GM12872 (cell line): ENCODE measurements at regions not wholly inside any gene's neighbourhood (a gene's known extent, or its start where the extent isn't known, plus 50 kb on each side); places are given as distances from the start of the nearest gene placed in this dataset.

Experiments
- TF ChIP-seq, protein P1 (sequence below): IDR thresholded peaks from 3 replicates; pipeline ENCODE4 v1.5.1; 2011; ENCODE audit warnings: low read depth, mild to moderate bottlenecking, low read length, moderate library complexity; ENCODE audit not compliant: insufficient read depth

GRCh38 chr1:199522338-199522737, 505.2 kb upstream of the NR5A2 start:
- TF ChIP-seq, protein P1, sequence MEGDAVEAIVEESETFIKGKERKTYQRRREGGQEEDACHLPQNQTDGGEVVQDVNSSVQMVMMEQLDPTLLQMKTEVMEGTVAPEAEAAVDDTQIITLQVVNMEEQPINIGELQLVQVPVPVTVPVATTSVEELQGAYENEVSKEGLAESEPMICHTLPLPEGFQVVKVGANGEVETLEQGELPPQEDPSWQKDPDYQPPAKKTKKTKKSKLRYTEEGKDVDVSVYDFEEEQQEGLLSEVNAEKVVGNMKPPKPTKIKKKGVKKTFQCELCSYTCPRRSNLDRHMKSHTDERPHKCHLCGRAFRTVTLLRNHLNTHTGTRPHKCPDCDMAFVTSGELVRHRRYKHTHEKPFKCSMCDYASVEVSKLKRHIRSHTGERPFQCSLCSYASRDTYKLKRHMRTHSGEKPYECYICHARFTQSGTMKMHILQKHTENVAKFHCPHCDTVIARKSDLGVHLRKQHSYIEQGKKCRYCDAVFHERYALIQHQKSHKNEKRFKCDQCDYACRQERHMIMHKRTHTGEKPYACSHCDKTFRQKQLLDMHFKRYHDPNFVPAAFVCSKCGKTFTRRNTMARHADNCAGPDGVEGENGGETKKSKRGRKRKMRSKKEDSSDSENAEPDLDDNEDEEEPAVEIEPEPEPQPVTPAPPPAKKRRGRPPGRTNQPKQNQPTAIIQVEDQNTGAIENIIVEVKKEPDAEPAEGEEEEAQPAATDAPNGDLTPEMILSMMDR = no peak

DNA sequence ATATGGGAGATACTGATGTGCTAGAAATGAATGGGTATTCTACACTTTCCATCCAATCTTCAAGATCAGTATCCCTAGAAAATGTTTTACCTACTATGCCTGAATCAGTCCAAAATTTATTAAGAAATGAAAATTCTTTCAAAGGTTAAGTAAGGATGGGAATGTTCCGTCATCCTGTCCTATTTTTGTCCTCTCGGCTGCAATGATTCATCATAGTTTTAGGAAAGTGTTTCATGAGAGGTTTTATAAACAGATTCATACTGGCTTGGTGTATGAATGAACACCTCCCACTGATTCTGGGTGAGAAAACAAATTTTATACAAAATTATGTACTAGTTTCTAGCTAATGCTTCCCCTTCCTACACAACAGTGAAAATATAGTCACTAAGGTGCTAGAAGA, 504.6 kb upstream of the NR5A2 start:
- TF ChIP-seq, protein P1 = no peak

DNA sequence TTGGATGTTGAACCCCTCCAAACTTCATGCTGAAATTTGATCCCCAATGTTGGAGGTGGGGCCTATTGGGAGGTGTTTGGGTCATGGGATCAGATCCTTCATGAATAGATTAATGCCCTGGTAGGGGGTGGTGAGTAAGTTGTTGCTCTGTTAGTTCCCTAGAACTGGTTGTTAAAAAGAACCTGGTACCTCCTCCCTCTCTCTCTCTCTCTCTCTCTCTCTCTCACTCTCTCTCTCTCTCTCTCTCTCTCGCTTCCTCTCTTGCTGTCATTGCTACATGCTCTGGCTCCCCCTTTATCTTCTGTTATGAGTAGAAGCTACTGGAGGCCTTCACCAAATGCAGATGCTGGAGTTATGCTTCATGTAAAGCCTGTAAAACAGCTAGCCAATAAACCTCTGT, 498.2 kb upstream of the NR5A2 start:
- TF ChIP-seq, protein P1 = no peak

DNA sequence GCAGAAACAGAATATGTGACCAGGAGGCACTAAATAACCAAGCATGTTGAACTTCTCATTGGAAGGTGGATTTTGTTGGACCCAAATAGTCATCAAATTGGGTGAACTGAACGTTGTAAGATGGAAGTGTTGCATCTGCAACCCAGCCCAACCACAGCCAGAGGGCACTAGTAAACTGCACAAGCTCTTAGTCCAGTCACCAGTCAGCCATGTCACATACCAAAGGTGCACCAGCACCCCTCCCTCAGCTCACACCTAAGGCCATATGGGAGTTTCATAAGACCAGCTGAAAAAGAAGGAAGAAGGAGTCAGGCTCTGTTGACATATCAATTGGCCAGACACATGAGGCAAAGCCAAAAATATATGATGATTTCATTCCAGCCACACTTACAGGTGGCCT, 481.7 kb upstream of the NR5A2 start:
- TF ChIP-seq, protein P1 = peak; percentile 46

- TF ChIP-seq, protein P1 = no peak
Measured at GRCh38 chr1:199546323-199546722, 481.2 kb upstream of the NR5A2 start.

- TF ChIP-seq, protein P1 = no peak
Measured at GRCh38 chr1:199549421-199549820, 478.1 kb upstream of the NR5A2 start.

DNA sequence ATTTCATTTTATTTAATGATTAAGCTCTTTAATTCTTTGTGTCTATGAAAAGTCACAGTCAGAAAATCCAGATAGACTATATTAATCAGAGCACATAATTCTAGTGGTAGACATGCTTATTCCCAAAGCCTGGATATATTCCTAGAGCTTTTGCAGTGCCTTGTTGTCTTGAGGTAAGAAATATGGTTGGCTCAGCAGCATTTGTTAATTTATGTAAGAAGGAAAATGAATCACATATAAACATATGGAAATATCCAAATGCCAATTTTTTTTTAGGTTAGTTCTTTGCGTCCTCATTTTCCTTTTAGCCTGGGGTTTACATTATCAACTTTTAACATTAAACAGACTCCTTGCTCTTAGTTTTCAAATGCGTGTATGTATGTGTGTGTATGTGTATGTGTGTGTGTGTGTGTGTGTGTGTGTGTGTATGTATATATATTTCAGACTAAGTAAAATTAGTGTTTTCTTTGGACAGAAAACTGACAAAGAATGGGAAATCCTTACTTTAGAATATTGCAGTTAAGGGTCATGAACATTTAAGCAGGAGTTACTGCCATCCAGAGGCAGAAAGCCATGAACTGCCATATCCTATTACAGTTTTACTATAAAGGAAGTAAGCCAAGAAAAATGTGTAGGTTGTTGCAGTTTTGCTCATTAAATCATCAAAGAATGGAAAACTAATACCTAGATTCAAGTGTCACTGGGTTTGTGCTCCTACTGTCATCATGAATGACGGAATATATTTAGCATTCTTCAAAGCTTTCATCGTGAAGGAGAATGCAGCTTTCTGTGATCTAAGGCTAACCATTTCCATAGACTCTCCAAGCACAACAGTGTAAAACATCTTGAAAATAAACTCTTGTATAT, 477.1 kb upstream of the NR5A2 start:
- TF ChIP-seq, protein P1 = no peak
